SK-N-SH (cell line): ENCODE measurements at regions not wholly inside any gene's neighbourhood (a gene's known extent, or its start where the extent isn't known, plus 50 kb on each side); places are given as distances from the start of the nearest gene placed in this dataset.

Experiments used
- CTCF ChIA-PET: fragments of 300-600, 350-600 bp; formaldehyde crosslinking; extraction: SDS; loops from one replicate; lab custom pipeline; 2021; lab: Yijun Ruan, JAX
- POLR2A ChIA-PET: fragments of 350-600 bp; sonication (Branson Sonifier 250); formaldehyde crosslinking; extraction: SDS; loops from one replicate; lab custom pipeline; 2020; ENCODE audit warnings: antibody characterized with exemption, inconsistent platforms; lab: Yijun Ruan, JAX
- DNase-seq: peaks from one replicate; pipeline ENCODE4 v3.0.0; 2012
- H2AFZ ChIP-seq: fragments of 200-600 bp; sonication (generic); 2 replicates; pipeline ENCODE4 v1.8.1; 2016; ENCODE audit warnings: antibody characterized with exemption, mild to moderate bottlenecking, low read depth
- H3F3A ChIP-seq: fragments of 200-600 bp; sonication (generic); replicated peaks from 2 replicates; pipeline ENCODE3; 2016; ENCODE audit warnings: antibody characterized with exemption, mild to moderate bottlenecking; ENCODE audit not compliant: insufficient read depth
- H3K27ac ChIP-seq, 2 experiments: fragments of 200-500 bp in 1 of 2; fragments of 200-600 bp in 1 of 2; sonication (Bioruptor generic) in 1 of 2; sonication (generic), shearing (Covaris generic) in 1 of 2; 2 replicates each; pipeline versions ENCODE4 v1.5.1 to v1.6.1; 2014 to 2016; ENCODE audit warnings: low read depth in 2 of 2, inconsistent platforms in 1 of 2, low read length in 1 of 2, mild to moderate bottlenecking in 1 of 2, mixed read lengths in 1 of 2
- H3K27me3 ChIP-seq: fragments of 200-600 bp; sonication (generic), shearing (Covaris generic); 2 replicates; pipeline ENCODE4 v1.6.1; 2016; ENCODE audit warnings: mixed run types; ENCODE audit not compliant: insufficient read depth
- H3K36me3 ChIP-seq, 2 experiments: fragments of 200-500 bp in 1 of 2; fragments of 200-600 bp in 1 of 2; sonication (Bioruptor generic) in 1 of 2; sonication (generic) in 1 of 2; replicated peaks in 1 of 2; 2 replicates each; pipeline versions ENCODE3 to v1.5.1; 2014 to 2016; ENCODE audit warnings: low read length in 1 of 2, mild to moderate bottlenecking in 1 of 2; ENCODE audit not compliant: insufficient read depth in 2 of 2, control insufficient read depth in 1 of 2
- H3K4me1 ChIP-seq, 2 experiments: fragments of 200-500 bp in 1 of 2; fragments of 200-600 bp in 1 of 2; sonication (Bioruptor generic) in 1 of 2; sonication (generic), shearing (Covaris generic) in 1 of 2; 2 replicates each; pipeline versions ENCODE4 v1.5.1 to v1.6.1; 2014 to 2016; ENCODE audit warnings: low read depth in 1 of 2, low read length in 1 of 2, mixed run types in 1 of 2; ENCODE audit not compliant: insufficient read depth in 2 of 2, control insufficient read depth in 1 of 2
- H3K4me2 ChIP-seq: fragments of 200-600 bp; sonication (generic), shearing (Covaris generic); 2 replicates; pipeline ENCODE4 v1.6.1; 2017; ENCODE audit warnings: mixed run types
- H3K4me3 ChIP-seq, 2 experiments: fragments of 200-500 bp in 1 of 2; fragments of 200-600 bp in 1 of 2; sonication (Bioruptor generic) in 1 of 2; sonication (generic), shearing (Covaris generic) in 1 of 2; 2 replicates each; pipeline versions ENCODE4 v1.5.1 to v1.8.1; 2014 to 2016; ENCODE audit warnings: low read depth in 2 of 2, inconsistent platforms in 1 of 2, low read length in 1 of 2, mild to moderate bottlenecking in 1 of 2, mixed read lengths in 1 of 2, moderate library complexity in 1 of 2
- H3K79me2 ChIP-seq: fragments of 200-600 bp; sonication (generic); 2 replicates; pipeline ENCODE4 v1.8.1; 2017; ENCODE audit warnings: mild to moderate bottlenecking; ENCODE audit not compliant: insufficient read depth
- H3K9ac ChIP-seq: fragments of 200-600 bp; sonication (generic); 2 replicates; pipeline ENCODE4 v1.6.1; 2017; ENCODE audit warnings: mixed run types
- H3K9me2 ChIP-seq: fragments of 200-600 bp; sonication (generic); 2 replicates; pipeline ENCODE4 v1.6.1; 2017; ENCODE audit warnings: mixed run types
- H3K9me3 ChIP-seq: fragments of 200-600 bp; sonication (generic); 2 replicates; pipeline ENCODE4 v1.6.1; 2017; ENCODE audit warnings: mixed run types, mild to moderate bottlenecking, moderate library complexity
- H4K20me1 ChIP-seq: fragments of 200-600 bp; sonication (generic); 2 replicates; pipeline ENCODE4 v1.6.1; 2017; ENCODE audit warnings: mild to moderate bottlenecking, mixed run types; ENCODE audit not compliant: insufficient read depth
- CHD2 ChIP-seq: fragments of 150-350 bp; IDR thresholded peaks from 2 replicates; pipeline ENCODE4 v1.6.1; 2018; ENCODE audit warnings: low read length; ENCODE audit not compliant: partially characterized antibody
- EP300 ChIP-seq, 2 experiments: IDR thresholded peaks; 2 replicates each; pipeline versions ENCODE4 v1.4.0 to v1.6.1; 2012; ENCODE audit warnings: borderline replicate concordance in 1 of 2, low read depth in 1 of 2, low read length in 1 of 2
- FOXJ3 ChIP-seq: sonication (generic); formaldehyde crosslinking; IDR thresholded peaks from 2 replicates; pipeline ENCODE4 v1.5.1; 2020; ENCODE audit warnings: mild to moderate bottlenecking, missing genetic modification reagents
- GABPA ChIP-seq: IDR thresholded peaks from 2 replicates; pipeline ENCODE4 v1.4.0; 2012; ENCODE audit warnings: low read depth, mild to moderate bottlenecking
- NFIC ChIP-seq: IDR thresholded peaks from 2 replicates; pipeline ENCODE4 v1.4.0; 2012; ENCODE audit warnings: borderline replicate concordance
- POLR2AphosphoS5 ChIP-seq: IDR thresholded peaks from 2 replicates; pipeline ENCODE4 v1.6.1; 2012; ENCODE audit warnings: low read depth, low read length
- RCOR1 ChIP-seq: fragments of 150-350 bp; IDR thresholded peaks from 2 replicates; pipeline ENCODE4 v1.6.1; 2017; ENCODE audit warnings: antibody characterized with exemption, low read length
- RXRA ChIP-seq: IDR thresholded peaks from 2 replicates; pipeline ENCODE4 v1.4.0; 2012; ENCODE audit warnings: low read depth, mild to moderate bottlenecking, borderline replicate concordance
- TAF1 ChIP-seq: IDR thresholded peaks from 2 replicates; pipeline ENCODE4 v1.6.1; 2012; ENCODE audit warnings: low read depth, mild to moderate bottlenecking, low read length, moderate library complexity, borderline replicate concordance
- TCF12 ChIP-seq: IDR thresholded peaks from 2 replicates; pipeline ENCODE4 v1.4.0; 2012
- YY1 ChIP-seq: IDR thresholded peaks from 2 replicates; pipeline ENCODE4 v1.4.0; 2012; ENCODE audit warnings: low read depth, mild to moderate bottlenecking
- WGBS: methylation state at CpG from one replicate; pipeline ENCODE4 v1.1.6; 2017; ENCODE audit warnings: low lambda C conversion rate; 5-methylcytosine and 5-hydroxymethylcytosine counted together
- TF ChIP-seq, protein P1 (sequence below): fragments of 150-350 bp; IDR thresholded peaks from 2 replicates; pipeline ENCODE4 v1.6.1; 2016; ENCODE audit warnings: mild to moderate bottlenecking, low read depth, low read length
- TF ChIP-seq, protein P2 (sequence below): fragments of 200-600 bp; sonication (generic); IDR thresholded peaks from 2 replicates; pipeline ENCODE4 v1.6.1; 2017; ENCODE audit warnings: antibody characterized with exemption, mild to moderate bottlenecking, moderate library complexity
- TF ChIP-seq, protein P3 (sequence below): IDR thresholded peaks from 2 replicates; pipeline ENCODE4 v1.4.0; 2012; ENCODE audit warnings: low read depth
- TF ChIP-seq, protein P4 (sequence below): IDR thresholded peaks from 2 replicates; pipeline ENCODE4; 2012

DNA sequence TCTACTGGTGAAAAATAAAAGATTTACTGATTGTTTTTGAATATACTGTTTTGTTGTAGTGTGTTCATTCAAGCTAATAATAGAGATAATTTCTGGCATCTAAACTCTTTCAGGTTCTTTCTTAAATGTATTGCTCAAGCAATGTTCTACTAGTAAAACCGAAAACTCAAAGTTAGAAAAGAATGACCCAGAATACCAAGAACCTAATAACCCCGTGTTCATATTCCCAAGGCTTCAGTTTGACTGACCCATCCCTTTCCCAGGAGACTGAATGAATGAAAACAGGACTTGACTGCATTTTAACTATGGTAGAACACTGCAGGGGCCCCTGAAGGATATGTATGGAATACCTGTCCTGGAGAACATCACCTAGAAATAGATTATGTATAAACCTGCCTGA lies 375.3 kb downstream of the MAFB start (continued):
- no peak for TF ChIP-seq RCOR1
- TF ChIP-seq, protein P1, sequence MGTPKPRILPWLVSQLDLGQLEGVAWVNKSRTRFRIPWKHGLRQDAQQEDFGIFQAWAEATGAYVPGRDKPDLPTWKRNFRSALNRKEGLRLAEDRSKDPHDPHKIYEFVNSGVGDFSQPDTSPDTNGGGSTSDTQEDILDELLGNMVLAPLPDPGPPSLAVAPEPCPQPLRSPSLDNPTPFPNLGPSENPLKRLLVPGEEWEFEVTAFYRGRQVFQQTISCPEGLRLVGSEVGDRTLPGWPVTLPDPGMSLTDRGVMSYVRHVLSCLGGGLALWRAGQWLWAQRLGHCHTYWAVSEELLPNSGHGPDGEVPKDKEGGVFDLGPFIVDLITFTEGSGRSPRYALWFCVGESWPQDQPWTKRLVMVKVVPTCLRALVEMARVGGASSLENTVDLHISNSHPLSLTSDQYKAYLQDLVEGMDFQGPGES = no peak
- TF ChIP-seq, protein P2, sequence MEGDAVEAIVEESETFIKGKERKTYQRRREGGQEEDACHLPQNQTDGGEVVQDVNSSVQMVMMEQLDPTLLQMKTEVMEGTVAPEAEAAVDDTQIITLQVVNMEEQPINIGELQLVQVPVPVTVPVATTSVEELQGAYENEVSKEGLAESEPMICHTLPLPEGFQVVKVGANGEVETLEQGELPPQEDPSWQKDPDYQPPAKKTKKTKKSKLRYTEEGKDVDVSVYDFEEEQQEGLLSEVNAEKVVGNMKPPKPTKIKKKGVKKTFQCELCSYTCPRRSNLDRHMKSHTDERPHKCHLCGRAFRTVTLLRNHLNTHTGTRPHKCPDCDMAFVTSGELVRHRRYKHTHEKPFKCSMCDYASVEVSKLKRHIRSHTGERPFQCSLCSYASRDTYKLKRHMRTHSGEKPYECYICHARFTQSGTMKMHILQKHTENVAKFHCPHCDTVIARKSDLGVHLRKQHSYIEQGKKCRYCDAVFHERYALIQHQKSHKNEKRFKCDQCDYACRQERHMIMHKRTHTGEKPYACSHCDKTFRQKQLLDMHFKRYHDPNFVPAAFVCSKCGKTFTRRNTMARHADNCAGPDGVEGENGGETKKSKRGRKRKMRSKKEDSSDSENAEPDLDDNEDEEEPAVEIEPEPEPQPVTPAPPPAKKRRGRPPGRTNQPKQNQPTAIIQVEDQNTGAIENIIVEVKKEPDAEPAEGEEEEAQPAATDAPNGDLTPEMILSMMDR = no peak
- no peak for TF ChIP-seq TAF1

DNA sequence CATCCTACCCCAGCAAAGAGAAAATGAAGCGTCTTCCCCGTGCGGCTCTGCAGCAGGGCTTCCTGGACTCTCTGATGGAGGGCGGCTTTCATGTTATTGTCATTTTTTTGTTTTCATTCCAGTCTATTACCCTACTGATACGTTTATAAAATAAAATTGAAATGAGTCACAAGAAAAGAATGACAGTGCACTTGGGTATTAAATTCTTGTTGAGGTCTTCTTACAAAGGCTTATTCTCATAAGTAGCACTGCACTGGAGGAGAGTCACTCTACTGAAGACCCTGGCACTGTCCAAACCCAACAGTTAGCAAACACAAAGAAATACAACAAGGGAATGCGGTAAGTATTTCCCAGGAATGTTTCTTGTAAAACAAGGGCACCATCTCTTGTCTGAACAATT lies 379.3 kb downstream of the MAFB start:
- 54% methylated on average over 6 of the region's 6 CpGs for WGBS
- Histone ChIP-seq H3K4me2 (no peak overlapping the region), H3K9me2 (no peaks in the 10 kb centered on the region), H3K9me3 (no peaks in the 10 kb centered on the region), H3K9ac (no peak overlapping the region), H2AFZ (no peak overlapping the region), H3K79me2 (no peaks in the 10 kb centered on the region), H3K4me1 (no peaks in the 10 kb centered on the region; a peak in 1 of 4 replicates), H3K27me3 (no peaks in the 10 kb centered on the region), H4K20me1 (no peaks in the 10 kb centered on the region), H3K36me3 (no peaks in the 10 kb centered on the region), H3K4me3 (no peak overlapping the region), H3F3A (no peaks in the 10 kb centered on the region), H3K27ac (no peak overlapping the region)
- POLR2A ChIA-PET = no interaction called here
- DNase-seq = no peak
- CTCF ChIA-PET = no interaction called here
- TF ChIP-seq NFIC (no peak), POLR2AphosphoS5 (no peak), RXRA (no peak), CHD2 (no peak), TCF12 (no peak), YY1 (no peak), FOXJ3 (CRISPR knock-in tag) (no peak), GABPA (no peak), EP300 (IDR thresholded peaks at IDR 0.05; ENCODE audit: borderline replicate concordance in 1 of 2, low read depth in 1 of 2, low read length in 1 of 2) (no peak), TAF1 (no peak)
- TF ChIP-seq, protein P3, sequence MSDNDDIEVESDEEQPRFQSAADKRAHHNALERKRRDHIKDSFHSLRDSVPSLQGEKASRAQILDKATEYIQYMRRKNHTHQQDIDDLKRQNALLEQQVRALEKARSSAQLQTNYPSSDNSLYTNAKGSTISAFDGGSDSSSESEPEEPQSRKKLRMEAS = no peak
- TF ChIP-seq, protein P4, sequence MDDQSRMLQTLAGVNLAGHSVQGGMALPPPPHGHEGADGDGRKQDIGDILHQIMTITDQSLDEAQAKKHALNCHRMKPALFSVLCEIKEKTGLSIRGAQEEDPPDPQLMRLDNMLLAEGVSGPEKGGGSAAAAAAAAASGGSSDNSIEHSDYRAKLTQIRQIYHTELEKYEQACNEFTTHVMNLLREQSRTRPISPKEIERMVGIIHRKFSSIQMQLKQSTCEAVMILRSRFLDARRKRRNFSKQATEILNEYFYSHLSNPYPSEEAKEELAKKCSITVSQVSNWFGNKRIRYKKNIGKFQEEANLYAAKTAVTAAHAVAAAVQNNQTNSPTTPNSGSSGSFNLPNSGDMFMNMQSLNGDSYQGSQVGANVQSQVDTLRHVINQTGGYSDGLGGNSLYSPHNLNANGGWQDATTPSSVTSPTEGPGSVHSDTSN = no peak
- TF ChIP-seq, protein P1 = no peak
